Psoas muscle (tissue), 7 donors: ENCODE measurements at regions not wholly inside any gene's neighbourhood (a gene's known extent, or its start where the extent isn't known, plus 50 kb on each side); places are given as distances from the start of the nearest gene placed in this dataset.

Experiments used
- ATAC-seq, 4 donors: fragments of 200-7000 bp; cut with Tn5 transposase; one replicate each; pipeline ENCODE4 v1.9.1; 2020; ENCODE audit warnings: moderate library complexity in 3 of 4, mild to moderate bottlenecking in 2 of 4
- DNase-seq, 2 donors: peaks; one replicate each; pipeline ENCODE4 v3.0.0-alpha.2; 2020
- H3K27ac ChIP-seq: fragments of 200-600 bp; one replicate; pipeline ENCODE4 v1.8.0; 2022
- H3K27me3 ChIP-seq, 3 donors: fragments of 200-600 bp in 1 of 3; one replicate each; pipeline versions ENCODE4 v1.6.1 to v1.8.0; 2013 to 2022; ENCODE audit warnings: low read length in 2 of 3, mild to moderate bottlenecking in 2 of 3, moderate library complexity in 1 of 3; ENCODE audit not compliant: insufficient read depth in 3 of 3
- H3K36me3 ChIP-seq, 2 donors: fragments of 200-600 bp in 1 of 2; one replicate each; pipeline versions ENCODE4 v1.6.1 to v1.8.0; 2013 to 2022; ENCODE audit warnings: low read depth in 1 of 2, mild to moderate bottlenecking in 1 of 2, moderate library complexity in 1 of 2; ENCODE audit not compliant: insufficient read depth in 1 of 2
- H3K4me1 ChIP-seq: fragments of 200-600 bp; one replicate; pipeline ENCODE4 v1.8.0; 2022
- H3K4me3 ChIP-seq: fragments of 200-600 bp; one replicate; pipeline ENCODE4 v1.8.0; 2022; ENCODE audit warnings: mild to moderate bottlenecking
- H3K9me3 ChIP-seq: fragments of 200-600 bp; one replicate; pipeline ENCODE4 v1.8.0; 2022
- WGBS, 3 donors: extraction: QIAGEN DNeasy Blood & Tissue Kit; methylation state at CpG; one replicate each; pipeline versions ENCODE4 v1.1.6 to v1.1.7; 2013; 5-methylcytosine and 5-hydroxymethylcytosine counted together
- intact Hi-C, 2 donors: fragments of 100-400 bp; cut with DNase I; formaldehyde crosslinking; loops; one replicate each; pipeline versions ENCODE4 v1.11.0 to v1.14.2; 2022
- TF ChIP-seq, protein P1 (sequence below): fragments of 200-600 bp; IDR thresholded peaks from one replicate; pipeline ENCODE4 v1.8.0; 2022; ENCODE audit warnings: antibody characterized with exemption
- donor health status: healthy with polysubstance abuse.
- donor health status: DM: no; HTN: no; CAD: no; lungs with moderate emphysema.
- donor health status: Bipolar disorder and iron deficiency.
- donor health status: healthy.
- donor health status: DM: yes; HTN: yes; CAD: no.
- donor health status: DM: no; HTN: no; CAD: no.
- donor health status: DM: yes; HTN: yes; CAD: no.

DNA sequence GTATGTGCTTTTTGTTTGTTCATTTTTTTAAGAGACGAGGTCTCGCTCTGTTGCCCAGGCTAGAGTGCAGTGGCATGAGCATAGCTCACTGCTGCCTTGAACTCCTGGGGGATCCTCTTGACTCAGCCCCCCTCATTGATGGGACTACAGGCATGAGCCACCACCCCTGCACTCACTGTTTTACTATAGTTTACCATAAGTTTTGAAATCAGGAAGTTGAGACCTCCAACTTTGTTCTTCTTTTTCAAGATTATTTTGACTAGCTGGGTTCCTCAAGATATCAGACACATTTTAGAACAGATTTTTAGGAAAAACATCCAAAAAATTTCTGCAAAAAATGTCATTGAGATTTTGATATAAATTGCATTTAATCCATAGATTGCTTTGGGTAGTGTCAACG, 120.4 kb upstream of the FGGY start:
- no peaks in the 10 kb centered on the region for H3K4me1 ChIP-seq
- no peaks in the 10 kb centered on the region for H3K36me3 ChIP-seq
- intact Hi-C loops = no loop called here
- ATAC-seq (no peak), DNase-seq (no peak)
- H3K27ac ChIP-seq = no peak overlapping the region
- WGBS, 3 donors = 93 to 97% (median 96%) methylated on average over 3 of the region's 3 CpGs
- no peaks in the 10 kb centered on the region for H3K27me3 ChIP-seq
- no peak overlapping the region for H3K4me3 ChIP-seq
- TF ChIP-seq, protein P1, sequence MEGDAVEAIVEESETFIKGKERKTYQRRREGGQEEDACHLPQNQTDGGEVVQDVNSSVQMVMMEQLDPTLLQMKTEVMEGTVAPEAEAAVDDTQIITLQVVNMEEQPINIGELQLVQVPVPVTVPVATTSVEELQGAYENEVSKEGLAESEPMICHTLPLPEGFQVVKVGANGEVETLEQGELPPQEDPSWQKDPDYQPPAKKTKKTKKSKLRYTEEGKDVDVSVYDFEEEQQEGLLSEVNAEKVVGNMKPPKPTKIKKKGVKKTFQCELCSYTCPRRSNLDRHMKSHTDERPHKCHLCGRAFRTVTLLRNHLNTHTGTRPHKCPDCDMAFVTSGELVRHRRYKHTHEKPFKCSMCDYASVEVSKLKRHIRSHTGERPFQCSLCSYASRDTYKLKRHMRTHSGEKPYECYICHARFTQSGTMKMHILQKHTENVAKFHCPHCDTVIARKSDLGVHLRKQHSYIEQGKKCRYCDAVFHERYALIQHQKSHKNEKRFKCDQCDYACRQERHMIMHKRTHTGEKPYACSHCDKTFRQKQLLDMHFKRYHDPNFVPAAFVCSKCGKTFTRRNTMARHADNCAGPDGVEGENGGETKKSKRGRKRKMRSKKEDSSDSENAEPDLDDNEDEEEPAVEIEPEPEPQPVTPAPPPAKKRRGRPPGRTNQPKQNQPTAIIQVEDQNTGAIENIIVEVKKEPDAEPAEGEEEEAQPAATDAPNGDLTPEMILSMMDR = no peak
- H3K9me3 ChIP-seq = no peaks in the 10 kb centered on the region

DNA sequence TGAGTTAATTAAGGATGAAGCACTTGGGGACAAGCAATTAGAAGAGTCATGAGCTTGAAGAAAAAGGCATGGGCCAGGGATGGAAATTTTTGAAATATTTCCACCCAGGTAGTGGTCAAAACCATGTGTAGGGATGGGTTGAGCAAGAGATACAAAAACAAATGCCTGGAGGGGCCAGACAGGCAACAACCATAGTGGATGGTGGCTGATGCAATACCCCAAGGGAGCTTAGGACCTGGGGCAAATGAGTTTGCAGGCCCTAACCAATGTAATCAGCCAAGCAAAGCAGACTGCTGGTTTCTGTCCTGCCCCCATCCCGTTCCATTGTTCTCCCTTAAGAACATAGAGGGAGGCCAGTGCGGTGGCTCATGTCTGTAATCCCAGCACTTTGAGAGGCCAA, 119.1 kb upstream of the FGGY start:
- no peaks in the 10 kb centered on the region for H3K36me3 ChIP-seq
- DNase-seq = no peak
- intact Hi-C loops = no loop called here

DNA sequence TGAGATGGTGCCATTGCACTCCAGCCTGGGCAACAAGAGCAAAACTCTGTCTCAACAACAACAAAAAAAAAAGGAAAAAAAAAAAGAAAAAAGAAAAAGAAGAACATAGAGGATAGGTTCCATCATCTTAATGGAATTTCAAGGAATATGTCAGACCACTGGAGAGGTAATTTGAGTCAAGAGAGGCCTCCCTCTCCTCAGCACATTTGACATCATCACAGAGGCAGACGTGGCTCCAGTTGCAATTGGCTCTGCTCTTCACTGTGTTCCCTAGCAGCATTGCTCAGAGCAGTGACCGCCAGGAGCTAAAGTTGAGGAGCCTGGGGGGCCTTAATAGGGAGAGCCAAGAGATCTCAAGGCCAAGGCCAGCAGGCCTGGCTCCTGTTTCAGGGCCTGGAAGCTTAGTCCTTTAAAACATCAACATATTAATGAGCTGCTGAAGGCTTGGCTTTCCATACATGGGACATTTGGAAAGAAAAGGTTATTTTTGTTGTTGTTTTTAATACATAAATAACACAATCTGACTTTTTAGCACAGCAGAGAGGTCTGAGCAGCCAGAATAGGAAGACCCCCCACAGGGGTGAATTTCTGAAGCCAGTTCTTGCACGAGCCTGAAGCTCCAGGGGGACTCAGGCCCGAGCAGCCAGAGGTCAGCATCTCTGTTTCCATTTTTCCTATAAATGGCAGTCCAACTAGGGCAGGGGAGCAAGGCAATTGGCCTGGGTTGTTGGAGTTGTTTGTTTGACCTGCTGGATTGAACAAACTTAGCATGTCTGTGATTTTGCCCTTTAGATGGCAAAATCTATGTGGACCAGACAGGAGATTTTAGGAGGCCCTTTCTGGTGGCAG, 118.3 kb upstream of the FGGY start:
- Histone ChIP-seq H3K9me3 (no peaks in the 10 kb centered on the region), H3K4me1 (no peaks in the 10 kb centered on the region), H3K4me3 (no peak overlapping the region), H3K27ac (no peak overlapping the region), H3K27me3 (no peaks in the 10 kb centered on the region), H3K36me3 (no peaks in the 10 kb centered on the region)
- ATAC-seq (peak; percentile 58 to 83 (median 72)), DNase-seq (peak; percentile 50 to 81)
- TF ChIP-seq, protein P1 = no peak
- 54 to 72% (median 62%) methylated on average over 4 of the region's 4 CpGs for WGBS, 3 donors
- intact Hi-C loops = no loop called here

More for the DNA sequence above, 119.1 kb upstream of the FGGY start:
- Histone ChIP-seq H3K27me3 (no peaks in the 10 kb centered on the region), H3K4me3 (no peak overlapping the region), H3K4me1 (no peaks in the 10 kb centered on the region), H3K27ac (no peak overlapping the region), H3K9me3 (no peaks in the 10 kb centered on the region)
- WGBS, 3 donors = 97 to 98% (median 98%) methylated on average over 2 of the region's 2 CpGs
- TF ChIP-seq, protein P1 = no peak
- ATAC-seq = no peak

DNA sequence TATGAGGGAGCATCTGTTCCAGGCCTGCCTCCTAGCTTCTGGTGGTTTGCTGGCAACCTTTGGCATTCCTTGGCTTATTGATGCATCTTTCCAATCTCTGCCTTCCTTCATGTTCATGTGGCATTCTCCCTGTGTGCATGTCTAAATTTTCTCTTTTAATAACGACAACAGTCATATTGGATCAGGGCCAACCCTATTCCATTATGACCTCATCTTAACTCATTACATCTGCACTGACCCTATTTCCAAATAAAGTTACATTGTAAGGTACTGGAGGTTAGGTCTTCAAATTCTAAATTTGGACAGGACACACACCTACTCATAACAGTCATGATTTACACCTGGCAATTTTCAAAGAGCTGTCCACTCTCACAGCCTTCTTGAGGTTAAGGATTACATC, 117.2 kb upstream of the FGGY start:
- TF ChIP-seq, protein P1 = no peak
- Histone ChIP-seq H3K36me3 (no peaks in the 10 kb centered on the region), H3K4me3 (no peak overlapping the region), H3K9me3 (no peaks in the 10 kb centered on the region), H3K27ac (no peak overlapping the region), H3K4me1 (no peaks in the 10 kb centered on the region), H3K27me3 (no peaks in the 10 kb centered on the region)
- no peak for DNase-seq
- intact Hi-C loops = no loop called here
- no peak for ATAC-seq
- WGBS, 3 donors = 10 to 27% (median 18%) methylated on average over 1 of the region's 1 CpG

DNA sequence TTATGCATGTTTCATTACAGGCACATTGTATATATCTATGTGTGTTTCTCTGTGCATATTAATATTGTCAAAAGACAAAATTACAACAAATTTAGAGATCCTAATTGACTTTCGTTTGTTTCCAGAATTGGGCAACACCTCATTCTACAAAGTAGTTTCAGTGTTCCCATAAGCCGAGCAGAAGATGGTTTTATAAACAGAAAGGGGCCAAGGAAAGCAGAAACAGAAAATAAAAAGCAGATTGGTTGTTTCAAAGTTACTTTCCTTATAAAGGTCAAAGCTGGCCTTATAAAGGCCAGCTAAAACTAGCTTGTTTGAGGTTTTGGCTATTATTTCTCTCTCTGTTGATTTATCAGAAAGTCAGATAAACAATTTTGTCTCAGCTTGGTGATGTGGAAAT, 116.2 kb upstream of the FGGY start:
- no peak for ATAC-seq
- no peaks in the 10 kb centered on the region for H3K4me1 ChIP-seq
- TF ChIP-seq, protein P1 = no peak
- no peak for DNase-seq
- intact Hi-C loops = no loop called here
- H3K27me3 ChIP-seq = no peaks in the 10 kb centered on the region
- H3K27ac ChIP-seq = no peak overlapping the region
- no peaks in the 10 kb centered on the region for H3K9me3 ChIP-seq
- 65 to 82% (median 72%) methylated on average over 2 of the region's 2 CpGs for WGBS, 3 donors
- no peak overlapping the region for H3K4me3 ChIP-seq
- H3K36me3 ChIP-seq = no peaks in the 10 kb centered on the region
